GM12865 (cell line): ENCODE measurements at regions not wholly inside any gene's neighbourhood (a gene's known extent, or its start where the extent isn't known, plus 50 kb on each side); places are given as distances from the start of the nearest gene placed in this dataset.

Experiments used
- DNase-seq: peaks from one replicate; pipeline ENCODE4 v3.0.0; 2010; ENCODE audit warnings: low read depth
- H3K4me3 ChIP-seq: 2 replicates; pipeline ENCODE4 v1.5.1; 2011; ENCODE audit warnings: mild to moderate bottlenecking, low read depth, low read length, control low read depth
- CTCF ChIP-seq: IDR thresholded peaks from 2 replicates; pipeline ENCODE4 v1.5.1; 2011; ENCODE audit warnings: low read length, control low read depth, low read depth, inconsistent platforms; ENCODE audit not compliant: insufficient read depth; ENCODE audit errors: missing control alignments

DNA sequence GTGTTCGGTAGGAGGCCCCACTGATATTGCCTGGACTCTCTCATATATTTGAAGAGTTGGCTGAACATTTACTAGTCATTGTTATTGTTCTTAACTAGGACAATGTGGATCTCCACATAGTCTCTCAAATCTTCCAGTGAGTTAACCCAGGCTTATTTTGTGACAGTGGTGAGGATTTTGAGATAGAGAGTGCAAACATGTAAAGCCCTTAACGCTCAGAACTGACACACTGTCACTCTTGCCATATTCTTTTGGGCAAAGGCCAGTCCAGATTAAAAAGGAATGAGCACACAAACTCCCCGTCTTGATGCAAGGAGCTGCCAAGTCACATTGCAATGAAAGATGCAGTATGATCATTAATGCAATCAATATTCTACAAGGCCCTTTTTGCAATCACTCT, 431.9 kb upstream of the AZI2 start:
- no peak overlapping the region for H3K4me3 ChIP-seq
- DNase-seq: no peak
- no peak for TF ChIP-seq CTCF

DNA sequence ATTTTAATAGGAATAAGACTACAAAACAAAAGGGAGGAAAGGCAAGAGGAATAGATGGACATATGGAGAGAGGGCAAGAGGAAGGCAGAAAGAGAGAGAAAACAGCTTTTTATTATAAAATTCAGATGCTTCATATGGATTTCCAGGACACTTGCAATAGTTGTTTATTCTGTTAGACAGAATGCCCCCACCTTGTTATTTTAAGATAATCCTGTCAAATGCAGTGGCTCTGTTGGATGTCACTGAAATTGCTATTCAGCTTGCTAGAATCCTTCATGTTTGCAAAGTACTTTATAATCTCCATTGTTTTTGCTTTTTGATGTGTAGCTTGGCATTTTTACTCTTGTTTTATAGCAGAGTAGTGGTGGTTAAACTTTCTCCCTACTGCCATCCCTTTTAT, 432.4 kb upstream of the AZI2 start:
- no peak for TF ChIP-seq CTCF
- H3K4me3 ChIP-seq: no peak overlapping the region
- DNase-seq: no peak

- DNase-seq: no peak
- TF ChIP-seq CTCF: no peak
- no peak overlapping the region for H3K4me3 ChIP-seq
These were observed 437.8 kb upstream of the AZI2 start for GRCh38 chr3:28786446-28786845.

DNA sequence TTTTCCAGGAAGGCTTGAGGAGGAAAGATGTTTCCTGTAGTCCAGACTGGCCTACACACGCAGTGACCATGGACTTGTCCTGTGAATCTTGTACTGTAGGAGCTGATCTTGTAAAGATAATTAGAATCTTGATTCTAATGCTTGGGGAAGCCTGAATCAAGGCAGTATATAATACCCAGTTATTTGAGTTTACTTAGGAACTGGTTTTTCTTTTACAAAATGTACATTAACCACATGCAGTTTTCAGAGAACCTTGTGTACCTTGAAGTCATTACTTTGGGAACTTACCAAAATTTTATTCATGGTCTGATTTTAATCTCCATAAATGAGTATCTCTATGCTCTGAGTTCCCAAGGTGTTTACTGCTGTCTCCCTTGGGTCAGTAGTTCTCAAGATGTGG, 439.9 kb upstream of the AZI2 start:
- no peak overlapping the region for H3K4me3 ChIP-seq
- no peak for TF ChIP-seq CTCF
- no peak for DNase-seq

DNA sequence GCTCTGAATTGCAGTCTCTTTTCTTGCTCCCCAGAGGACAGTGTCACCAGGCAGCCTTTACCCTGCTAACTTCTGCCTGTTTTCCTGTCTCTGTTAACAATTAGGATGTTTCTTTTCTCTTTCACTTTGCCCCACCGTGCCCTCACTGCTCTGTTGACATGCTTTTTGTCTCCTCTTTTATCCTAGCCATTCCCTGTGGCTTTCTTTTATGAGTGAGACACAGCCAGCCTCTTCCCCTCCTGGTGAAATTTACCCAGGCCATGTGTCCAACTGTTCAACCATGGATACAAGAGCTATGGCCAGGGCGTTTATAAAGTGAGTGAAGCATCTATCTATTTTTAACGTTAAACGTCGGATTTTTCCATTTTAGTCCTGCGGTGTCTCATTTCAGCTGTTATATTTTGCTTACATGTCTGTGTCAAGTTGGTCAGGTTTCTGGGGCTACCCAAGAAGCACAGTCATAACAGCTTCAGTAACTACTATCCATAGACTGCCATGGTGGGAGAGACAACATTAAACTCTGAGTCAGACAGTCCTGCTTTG, 443.2 kb upstream of the AZI2 start:
- TF ChIP-seq CTCF: no peak
- peak; percentile 38 for DNase-seq
- peak overlapping the region; percentile 10; the same call in 1 of the 2 replicates for H3K4me3 ChIP-seq

GRCh38 chr3:28792604-28793003, 444.0 kb upstream of the AZI2 start:
- no peak overlapping the region for H3K4me3 ChIP-seq
- no peak for DNase-seq
- TF ChIP-seq CTCF: no peak

DNA sequence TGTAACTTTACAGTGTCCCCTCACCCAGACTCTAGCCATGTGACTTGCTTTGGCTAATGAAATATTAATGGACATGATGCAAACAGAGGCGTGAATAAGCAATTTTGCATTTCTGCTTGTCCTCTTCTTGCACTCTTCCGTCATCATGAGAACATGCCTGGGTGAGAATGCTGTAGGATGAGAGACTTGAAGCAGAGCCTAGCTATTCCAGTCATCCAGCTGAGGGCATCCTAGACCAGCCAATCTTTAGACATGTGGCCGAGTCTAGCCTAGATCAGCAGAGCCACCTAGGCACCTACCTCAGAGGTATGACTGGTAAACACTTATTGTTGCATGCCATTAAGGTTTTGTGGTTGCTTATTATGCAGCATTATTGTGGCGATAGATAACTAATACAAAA, 450.5 kb upstream of the AZI2 start:
- no peak overlapping the region for H3K4me3 ChIP-seq
- DNase-seq: peak; percentile 16
- peak; percentile 5 for TF ChIP-seq CTCF
